GM12878 (cell line): ENCODE measurements at regions not wholly inside any gene's neighbourhood (a gene's known extent, or its start where the extent isn't known, plus 50 kb on each side); places are given as distances from the start of the nearest gene placed in this dataset.

Source experiments
- ATAC-seq: fragments of 200-7000 bp; cut with Tn5 transposase; 3 replicates; pipeline ENCODE4 v1.9.1; 2020; ENCODE audit warnings: mild to moderate bottlenecking, moderate library complexity
- BruUV-seq: library from RNA; stranded (reverse); fragments of 400-500 nt; replicated peaks from 2 replicates; lab custom pipeline; 2021; lab: Mats Ljungman, UMichigan
- CTCF ChIA-PET: fragments of 300-600 bp; sonication (Branson Sonifier 250); formaldehyde crosslinking; extraction: SDS; loops from one replicate; lab custom pipeline; 2021; ENCODE audit warnings: inconsistent platforms; lab: Yijun Ruan, JAX
- POLR2A ChIA-PET: fragments of 350-600 bp; formaldehyde crosslinking; extraction: SDS; loops from one replicate; lab custom pipeline; 2021; ENCODE audit warnings: inconsistent platforms; lab: Charles Lee
- RAD21 ChIA-PET: fragments of 300-600 bp; sonication (Branson Sonifier 250); formaldehyde crosslinking; loops from one replicate; lab custom pipeline; 2023; ENCODE audit warnings: antibody characterized with exemption; ENCODE audit not compliant: unreplicated experiment; lab: Charles Lee
- SMC1A ChIA-PET: fragments of 300-600 bp; sonication (Branson Sonifier 250); formaldehyde crosslinking; loops from one replicate; lab custom pipeline; 2023; ENCODE audit not compliant: unreplicated experiment, uncharacterized antibody; lab: Charles Lee
- DNase-seq: peaks from one replicate; pipeline ENCODE4 v3.0.0-alpha.2; 2011; ENCODE audit warnings: low read depth, low spot score
- FAIRE-seq: peaks from 3 replicates; lab custom pipeline; 2011; peaks lifted over from hg19 to GRCh38; lab: Jason Lieb, UNC
- H2AFZ ChIP-seq: 2 replicates; pipeline ENCODE4 v1.6.0; 2011; ENCODE audit warnings: low read depth, low read length, control low read depth; ENCODE audit not compliant: control insufficient read depth
- H3K27ac ChIP-seq: 2 replicates; pipeline ENCODE4 v1.5.1; 2011; ENCODE audit warnings: control low read depth; ENCODE audit not compliant: control insufficient read depth, insufficient read depth
- H3K27me3 ChIP-seq, 2 experiments: replicated peaks in 1 of 2; 2 replicates each; pipeline versions ENCODE4 v1.6.0 to v1.6.1; 2011; ENCODE audit warnings: low read length in 1 of 2; ENCODE audit not compliant: control insufficient read depth in 2 of 2, insufficient read depth in 2 of 2
- H3K36me3 ChIP-seq, 2 experiments: 2 replicates each; pipeline ENCODE4 v1.5.1; 2011; ENCODE audit warnings: low read length in 1 of 2; ENCODE audit not compliant: control insufficient read depth in 2 of 2, insufficient read depth in 2 of 2
- H3K4me1 ChIP-seq: 2 replicates; pipeline ENCODE4 v1.6.1; 2011; ENCODE audit warnings: mild to moderate bottlenecking, low read length, moderate library complexity, mixed read lengths; ENCODE audit not compliant: control insufficient read depth, insufficient read depth
- H3K4me2 ChIP-seq: 2 replicates; pipeline ENCODE4 v1.6.0; 2011; ENCODE audit warnings: control low read depth; ENCODE audit not compliant: control insufficient read depth, insufficient read depth
- H3K4me3 ChIP-seq: fragments of 200-600 bp; sonication (generic); 2 replicates; pipeline ENCODE4 v1.5.1; 2016
- H3K79me2 ChIP-seq: 2 replicates; pipeline ENCODE4 v1.6.0; 2011; ENCODE audit warnings: low read length; ENCODE audit not compliant: control insufficient read depth, insufficient read depth
- H3K9ac ChIP-seq: 2 replicates; pipeline ENCODE4 v1.8.0; 2011; ENCODE audit warnings: low read length, control low read depth, mixed read lengths; ENCODE audit not compliant: control insufficient read depth, insufficient read depth
- H3K9me3 ChIP-seq: replicated peaks from 3 replicates; pipeline ENCODE4 v1.5.1; 2011; ENCODE audit warnings: mild to moderate bottlenecking, low read length; ENCODE audit not compliant: control insufficient read depth, insufficient read depth
- H4K20me1 ChIP-seq: 2 replicates; pipeline ENCODE4 v1.6.0; 2011; ENCODE audit not compliant: control insufficient read depth, insufficient read depth
- ATF7 ChIP-seq: fragments of 450-650 bp; IDR thresholded peaks from 2 replicates; pipeline ENCODE4 v1.6.1; 2016; ENCODE audit warnings: low read depth, mild to moderate bottlenecking
- BCL11A ChIP-seq: IDR thresholded peaks from 2 replicates; pipeline ENCODE4 v1.6.1; 2011; ENCODE audit warnings: low read depth, low read length
- CEBPB ChIP-seq, 2 experiments: fragments of 150-350 bp in 1 of 2; IDR thresholded peaks; 2 replicates each; pipeline ENCODE4 v1.6.1; 2012 to 2014; ENCODE audit warnings: low read depth in 2 of 2, low read length in 2 of 2, borderline replicate concordance in 1 of 2, inconsistent platforms in 1 of 2
- FOXM1 ChIP-seq: IDR thresholded peaks from 2 replicates; pipeline ENCODE4 v1.6.1; 2012; ENCODE audit warnings: low read depth, mild to moderate bottlenecking, inconsistent platforms, low read length, moderate library complexity
- HDGF ChIP-seq: fragments of 450-650 bp; IDR thresholded peaks from 2 replicates; pipeline ENCODE4 v1.6.1; 2016; ENCODE audit warnings: antibody characterized with exemption
- IRF4 ChIP-seq: IDR thresholded peaks from 2 replicates; pipeline ENCODE4 v1.6.1; 2011; ENCODE audit warnings: low read depth, low read length
- MEF2A ChIP-seq: IDR thresholded peaks from 2 replicates; pipeline ENCODE4 v1.6.1; 2011; ENCODE audit warnings: low read depth, mild to moderate bottlenecking, low read length, moderate library complexity; ENCODE audit not compliant: insufficient read depth
- MLLT1 ChIP-seq: fragments of 450-650 bp; IDR thresholded peaks from 2 replicates; pipeline ENCODE4 v1.6.1; 2016; ENCODE audit warnings: mild to moderate bottlenecking
- NBN ChIP-seq: fragments of 450-650 bp; IDR thresholded peaks from 2 replicates; pipeline ENCODE4 v1.6.1; 2016
- POLR2AphosphoS2 ChIP-seq: IDR thresholded peaks from 2 replicates; pipeline ENCODE4 v1.6.1; 2011; ENCODE audit warnings: low read depth, mild to moderate bottlenecking, low read length, improper control_type of control experiment, moderate library complexity
- RUNX3 ChIP-seq: IDR thresholded peaks from 2 replicates; pipeline ENCODE4 v1.6.1; 2012; ENCODE audit warnings: low read length, inconsistent platforms
- SMAD1 ChIP-seq: fragments of 450-650 bp; IDR thresholded peaks from 2 replicates; pipeline ENCODE4 v1.6.1; 2018; ENCODE audit warnings: mild to moderate bottlenecking, low read depth; ENCODE audit not compliant: partially characterized antibody
- STAT3 ChIP-seq: IDR thresholded peaks from 2 replicates; pipeline ENCODE4 v1.6.1; 2011; ENCODE audit warnings: low read depth, low read length, improper control_type of control experiment
- TCF3 ChIP-seq: IDR thresholded peaks from 2 replicates; pipeline ENCODE4 v1.6.1; 2012; ENCODE audit warnings: low read depth, mild to moderate bottlenecking, low read length, borderline replicate concordance; ENCODE audit not compliant: insufficient read depth
- WRNIP1 ChIP-seq: IDR thresholded peaks from 2 replicates; pipeline ENCODE4 v1.6.1; 2011; ENCODE audit warnings: low read depth, low read length, improper control_type of control experiment, borderline replicate concordance
- YY1 ChIP-seq: IDR thresholded peaks from 2 replicates; pipeline ENCODE4 v1.6.1; 2011; ENCODE audit warnings: low read depth, mild to moderate bottlenecking, low read length
- ZBTB33 ChIP-seq: fragments of 450-650 bp; IDR thresholded peaks from 2 replicates; pipeline ENCODE4 v1.6.1; 2017; ENCODE audit warnings: mild to moderate bottlenecking
- ZNF217 ChIP-seq: fragments of 450-650 bp; IDR thresholded peaks from 2 replicates; pipeline ENCODE4 v1.6.1; 2017; ENCODE audit warnings: antibody characterized with exemption, mild to moderate bottlenecking
- WGBS: methylation state at CpG from one replicate; pipeline ENCODE4 v1.1.6; 2016; ENCODE audit warnings: low lambda C conversion rate; ENCODE audit not compliant: insufficient replicate concordance, insufficient coverage; ENCODE audit errors: missing lambda C conversion rate; 5-methylcytosine and 5-hydroxymethylcytosine counted together
- in situ Hi-C: fragments of 300-500 bp; cut with MboI; formaldehyde crosslinking; loops from 9 replicates; pipeline ENCODE4 v1.14.3; 2018; ENCODE audit warnings: mixed read lengths
- intact Hi-C: fragments of 100-400 bp; cut with micrococcal nuclease; formaldehyde crosslinking; loops from one replicate; pipeline ENCODE4 v1.14.2; 2022; ENCODE audit not compliant: unreplicated experiment

DNA sequence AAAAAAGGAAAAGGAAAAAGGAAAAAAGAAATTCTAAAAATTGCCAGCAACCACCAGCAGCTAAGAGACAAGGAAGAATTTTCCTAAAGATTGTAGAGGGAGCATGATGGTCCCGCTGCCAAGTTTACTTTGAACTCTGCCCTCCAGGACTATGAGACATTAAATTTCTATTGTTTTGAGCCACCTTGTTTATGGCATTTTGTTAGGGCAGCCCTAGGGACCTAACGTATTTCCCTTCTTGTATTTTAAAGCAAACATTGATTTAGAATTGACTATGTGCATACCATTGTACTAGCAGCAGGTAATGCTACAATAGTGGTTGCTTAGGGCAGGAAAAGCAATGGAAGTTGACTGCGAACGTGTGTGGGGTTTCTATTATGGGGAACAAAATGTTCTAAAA, 1414.2 kb downstream of the EFNB2 start:
- RAD21 ChIA-PET, result no interaction called here
- H3K27ac ChIP-seq, result no peak overlapping the region
- H3K27me3 ChIP-seq, result no peaks in the 10 kb centered on the region
- POLR2A ChIA-PET, result no interaction called here
- FAIRE-seq (no peak), DNase-seq (no peak), ATAC-seq (no peak)
- CTCF ChIA-PET, result no interaction called here
- no peak overlapping the region for H3K9ac ChIP-seq
- SMC1A ChIA-PET, result no interaction called here
- no peak overlapping the region for H2AFZ ChIP-seq
- BruUV-seq, result no TSS peak
- H3K4me3 ChIP-seq, result no peak overlapping the region
- 24% methylated on average over 4 of the region's 4 CpGs for WGBS
- H4K20me1 ChIP-seq, result no peaks in the 10 kb centered on the region
- H3K79me2 ChIP-seq, result no peaks in the 10 kb centered on the region
- TF ChIP-seq ATF7, result no peak
- TF ChIP-seq HDGF, result no peak
- TF ChIP-seq STAT3, result no peak
- no peak for TF ChIP-seq SMAD1
- no peak for TF ChIP-seq MEF2A
- no peak for TF ChIP-seq CEBPB (IDR thresholded peaks at IDR 0.05; ENCODE audit: borderline replicate concordance in 1 of 2, low read depth in 2 of 2, low read length in 2 of 2)
- TF ChIP-seq MLLT1, result no peak
- TF ChIP-seq IRF4, result no peak
- no peak for TF ChIP-seq RUNX3
- TF ChIP-seq WRNIP1, result no peak
- no peak for TF ChIP-seq ZBTB33
- no peak for TF ChIP-seq FOXM1
- TF ChIP-seq NBN, result no peak
- no peak for TF ChIP-seq POLR2AphosphoS2
- TF ChIP-seq BCL11A, result no peak
- TF ChIP-seq ZNF217, result no peak
- no peak for TF ChIP-seq TCF3
- TF ChIP-seq YY1, result no peak
- in situ Hi-C loops, result no loop called here
- intact Hi-C loops, result no loop called here
- H3K9me3 ChIP-seq, result no peaks in the 10 kb centered on the region
- H3K4me2 ChIP-seq, result no peak overlapping the region
- H3K36me3 ChIP-seq, result no peaks in the 10 kb centered on the region
- H3K4me1 ChIP-seq, result no peaks in the 10 kb centered on the region
